HepG2 (cell line): ENCODE measurements at regions not wholly inside any gene's neighbourhood (a gene's known extent, or its start where the extent isn't known, plus 50 kb on each side); places are given as distances from the start of the nearest gene placed in this dataset.

ENCODE experiments used
- ATAC-seq: fragments of 200-7000 bp; cut with Tn5 transposase; 3 replicates; pipeline ENCODE4 v1.9.1; 2020; ENCODE audit warnings: mild to moderate bottlenecking, moderate library complexity
- BruUV-seq: library from RNA; stranded (reverse); fragments of 400-500 nt; replicated peaks from 2 replicates; lab custom pipeline; 2021; lab: Mats Ljungman, UMichigan
- CTCF ChIA-PET: fragments of 300-600 bp; formaldehyde crosslinking; extraction: SDS; loops from one replicate; lab custom pipeline; 2021; ENCODE audit warnings: low total read pairs, inconsistent platforms, low intra/inter-chr PET ratio; lab: Yijun Ruan, JAX
- POLR2A ChIA-PET: fragments of 350-600 bp; sonication (Branson Sonifier 250); formaldehyde crosslinking; loops from one replicate; lab custom pipeline; 2020; ENCODE audit warnings: antibody characterized with exemption, inconsistent platforms; lab: Yijun Ruan, JAX
- DNase-seq: peaks from one replicate; pipeline ENCODE4 v3.0.0-alpha.2; 2015; ENCODE audit warnings: low spot score
- FAIRE-seq: peaks from 3 replicates; lab custom pipeline; 2011; peaks lifted over from hg19 to GRCh38; lab: Jason Lieb, UNC
- H2AFZ ChIP-seq: one replicate; pipeline ENCODE4 v1.6.1; 2011; ENCODE audit warnings: low read length, inconsistent platforms
- H3K27ac ChIP-seq: fragments of 300-600 bp; 3 replicates; pipeline ENCODE4 v1.8.0; 2011; ENCODE audit warnings: mixed run types, mild to moderate bottlenecking, mixed read lengths, low read length, inconsistent platforms; ENCODE audit not compliant: insufficient read depth; ENCODE audit errors: extremely low read length
- H3K27me3 ChIP-seq, 2 experiments: fragments of 200-600 bp in 1 of 2; 2 replicates in 1 of 2; 3 replicates in 1 of 2; pipeline versions ENCODE4 v1.6.0 to v1.8.0; 2011; ENCODE audit warnings: low read length in 2 of 2, mild to moderate bottlenecking in 2 of 2, moderate library complexity in 2 of 2, inconsistent platforms in 1 of 2; ENCODE audit not compliant: insufficient read depth in 2 of 2, control insufficient read depth in 1 of 2
- H3K36me3 ChIP-seq, 2 experiments: fragments of 200-600 bp in 1 of 2; replicated peaks in 1 of 2; 2 replicates in 1 of 2; 3 replicates in 1 of 2; pipeline versions ENCODE4 v1.5.1 to v1.8.0; 2011; ENCODE audit warnings: low read length in 2 of 2, inconsistent platforms in 1 of 2; ENCODE audit not compliant: insufficient read depth in 2 of 2, control insufficient read depth in 1 of 2
- H3K4me1 ChIP-seq: 2 replicates; pipeline ENCODE4 v1.5.1; 2012; ENCODE audit warnings: low read length, inconsistent platforms; ENCODE audit not compliant: insufficient read depth
- H3K4me2 ChIP-seq: 2 replicates; pipeline ENCODE4 v1.6.0; 2011; ENCODE audit warnings: low read depth, low read length, inconsistent platforms
- H3K4me3 ChIP-seq, 3 experiments: fragments of 200-600 bp in 1 of 3; sonication (generic), shearing (Covaris generic) in 1 of 3; replicated peaks in 1 of 3; 2 replicates each; pipeline ENCODE4 v1.5.1; 2011 to 2016; ENCODE audit warnings: low read length in 3 of 3, inconsistent platforms in 2 of 3, low read depth in 2 of 3, mild to moderate bottlenecking in 2 of 3, control low read depth in 1 of 3, mixed read lengths in 1 of 3; ENCODE audit not compliant: insufficient read depth in 1 of 3
- H3K79me2 ChIP-seq: one replicate; pipeline ENCODE4 v1.6.1; 2011; ENCODE audit warnings: low read length, inconsistent platforms; ENCODE audit not compliant: insufficient read depth
- H3K9ac ChIP-seq: 2 replicates; pipeline ENCODE4 v1.6.0; 2011; ENCODE audit warnings: mild to moderate bottlenecking, low read depth, low read length, inconsistent platforms; ENCODE audit not compliant: insufficient read depth
- H3K9me3 ChIP-seq: 2 replicates; pipeline ENCODE4 v1.5.1; 2012; ENCODE audit warnings: mild to moderate bottlenecking, low read length
- H4K20me1 ChIP-seq: 2 replicates; pipeline ENCODE4 v1.6.0; 2011; ENCODE audit warnings: inconsistent platforms, mild to moderate bottlenecking, low read length, moderate library complexity; ENCODE audit not compliant: insufficient read depth
- RERE ChIP-seq: IDR thresholded peaks from 2 replicates; pipeline ENCODE4 v1.6.1; 2016; ENCODE audit warnings: low read depth, missing genetic modification reagents, missing compliant biosample characterization
- RFXAP ChIP-seq: sonication (generic); formaldehyde crosslinking; IDR thresholded peaks from 2 replicates; pipeline ENCODE4 v1.4.0; 2020; ENCODE audit warnings: missing genetic modification reagents, borderline replicate concordance
- SAP130 ChIP-seq: IDR thresholded peaks from 2 replicates; pipeline ENCODE4 v1.6.1; 2016; ENCODE audit warnings: low read depth
- ZMYM3 ChIP-seq: sonication (generic); formaldehyde crosslinking; IDR thresholded peaks from 2 replicates; pipeline ENCODE4 v1.5.1; 2020; ENCODE audit warnings: mild to moderate bottlenecking, missing genetic modification reagents
- WGBS: methylation state at CpG from one replicate; pipeline ENCODE4 v1.1.6; 2017; ENCODE audit warnings: low lambda C conversion rate; 5-methylcytosine and 5-hydroxymethylcytosine counted together
- in situ Hi-C: cut with HindIII; loops from 2 replicates; pipeline ENCODE4 v1.10.0; 2017; ENCODE audit warnings: low pct_unique_long_range_greater_than_20kb; ENCODE audit not compliant: extremely low pct_ligation_motif_present
- intact Hi-C: fragments of 100-400 bp; cut with micrococcal nuclease; formaldehyde crosslinking; loops from one replicate; pipeline ENCODE4 v1.10.0; 2022; ENCODE audit not compliant: unreplicated experiment
- TF ChIP-seq, protein P1 (sequence below): sonication (generic); formaldehyde crosslinking; IDR thresholded peaks from 2 replicates; pipeline ENCODE4 v1.5.1; 2020; ENCODE audit warnings: missing genetic modification reagents, mild to moderate bottlenecking, borderline replicate concordance
- TF ChIP-seq, protein P2 (sequence below): sonication (generic); formaldehyde crosslinking; IDR thresholded peaks from 2 replicates; pipeline ENCODE4 v1.4.0; 2020; ENCODE audit warnings: missing genetic modification reagents
- TF ChIP-seq, protein P3 (sequence below): fragments of 450-650 bp; IDR thresholded peaks from 2 replicates; pipeline ENCODE4 v1.6.1; 2017

DNA sequence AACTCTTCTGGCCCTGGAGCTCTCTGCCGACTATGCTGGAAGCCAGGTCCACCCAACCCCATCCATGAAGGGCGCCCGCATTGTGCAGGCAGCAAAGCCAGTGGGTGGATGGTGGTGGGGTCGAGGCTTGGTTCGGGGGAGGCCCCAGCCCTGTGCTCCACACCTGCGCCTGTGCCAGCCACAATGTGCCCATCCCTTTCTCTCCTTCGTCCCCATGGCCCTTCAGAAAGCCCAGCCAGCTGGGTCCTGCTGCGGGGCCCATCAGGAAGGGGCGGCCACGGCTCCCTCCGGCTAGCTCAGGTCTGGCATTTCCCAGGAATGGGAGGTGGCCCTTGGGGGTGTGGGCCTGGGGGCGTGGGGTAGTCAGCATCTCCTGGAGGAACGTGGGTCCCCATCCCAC lies 91.6 kb downstream of the HMX1 start:
- H2AFZ ChIP-seq = no peak overlapping the region
- CTCF ChIA-PET = no interaction called here
- peaks cover 3% of the 10 kb centered on the region; the same call in 1 of the 2 replicates for H4K20me1 ChIP-seq
- FAIRE-seq = no peak
- no TSS peak for BruUV-seq
- H3K79me2 ChIP-seq = no peaks in the 10 kb centered on the region
- H3K36me3 ChIP-seq = no peaks in the 10 kb centered on the region
- intact Hi-C loops = no loop called here
- TF ChIP-seq, protein P1, sequence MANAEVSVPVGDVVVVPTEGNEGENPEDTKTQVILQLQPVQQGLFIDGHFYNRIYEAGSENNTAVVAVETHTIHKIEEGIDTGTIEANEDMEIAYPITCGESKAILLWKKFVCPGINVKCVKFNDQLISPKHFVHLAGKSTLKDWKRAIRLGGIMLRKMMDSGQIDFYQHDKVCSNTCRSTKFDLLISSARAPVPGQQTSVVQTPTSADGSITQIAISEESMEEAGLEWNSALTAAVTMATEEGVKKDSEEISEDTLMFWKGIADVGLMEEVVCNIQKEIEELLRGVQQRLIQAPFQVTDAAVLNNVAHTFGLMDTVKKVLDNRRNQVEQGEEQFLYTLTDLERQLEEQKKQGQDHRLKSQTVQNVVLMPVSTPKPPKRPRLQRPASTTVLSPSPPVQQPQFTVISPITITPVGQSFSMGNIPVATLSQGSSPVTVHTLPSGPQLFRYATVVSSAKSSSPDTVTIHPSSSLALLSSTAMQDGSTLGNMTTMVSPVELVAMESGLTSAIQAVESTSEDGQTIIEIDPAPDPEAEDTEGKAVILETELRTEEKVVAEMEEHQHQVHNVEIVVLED (CRISPR knock-in tag) = no peak
- TF ChIP-seq, protein P2, sequence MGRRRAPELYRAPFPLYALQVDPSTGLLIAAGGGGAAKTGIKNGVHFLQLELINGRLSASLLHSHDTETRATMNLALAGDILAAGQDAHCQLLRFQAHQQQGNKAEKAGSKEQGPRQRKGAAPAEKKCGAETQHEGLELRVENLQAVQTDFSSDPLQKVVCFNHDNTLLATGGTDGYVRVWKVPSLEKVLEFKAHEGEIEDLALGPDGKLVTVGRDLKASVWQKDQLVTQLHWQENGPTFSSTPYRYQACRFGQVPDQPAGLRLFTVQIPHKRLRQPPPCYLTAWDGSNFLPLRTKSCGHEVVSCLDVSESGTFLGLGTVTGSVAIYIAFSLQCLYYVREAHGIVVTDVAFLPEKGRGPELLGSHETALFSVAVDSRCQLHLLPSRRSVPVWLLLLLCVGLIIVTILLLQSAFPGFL (CRISPR knock-in tag) = no peak
- TF ChIP-seq, protein P3, sequence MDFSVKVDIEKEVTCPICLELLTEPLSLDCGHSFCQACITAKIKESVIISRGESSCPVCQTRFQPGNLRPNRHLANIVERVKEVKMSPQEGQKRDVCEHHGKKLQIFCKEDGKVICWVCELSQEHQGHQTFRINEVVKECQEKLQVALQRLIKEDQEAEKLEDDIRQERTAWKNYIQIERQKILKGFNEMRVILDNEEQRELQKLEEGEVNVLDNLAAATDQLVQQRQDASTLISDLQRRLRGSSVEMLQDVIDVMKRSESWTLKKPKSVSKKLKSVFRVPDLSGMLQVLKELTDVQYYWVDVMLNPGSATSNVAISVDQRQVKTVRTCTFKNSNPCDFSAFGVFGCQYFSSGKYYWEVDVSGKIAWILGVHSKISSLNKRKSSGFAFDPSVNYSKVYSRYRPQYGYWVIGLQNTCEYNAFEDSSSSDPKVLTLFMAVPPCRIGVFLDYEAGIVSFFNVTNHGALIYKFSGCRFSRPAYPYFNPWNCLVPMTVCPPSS = no peak
- TF ChIP-seq SAP130 (CRISPR knock-in tag) (no peak), ZMYM3 (CRISPR knock-in tag) (no peak), RFXAP (no peak), RERE (CRISPR knock-in tag) (no peak)
- TF ChIP-seq, all 625 proteins: peak for 0
- Histone ChIP-seq H3K27me3 (peaks cover 3 to 38% of the 10 kb centered on the region in 2 experiments; a peak in 4 of 5 replicates), H3K27ac (no peak overlapping the region), H3K4me3 (no peak overlapping the region), H3K9ac (no peak overlapping the region), H3K4me2 (no peak overlapping the region), H3K9me3 (no peaks in the 10 kb centered on the region), H3K4me1 (no peaks in the 10 kb centered on the region)
- DNase-seq (no peak), ATAC-seq (no peak)
- in situ Hi-C loops = no loop called here
- WGBS = 13% methylated on average over 3 of the region's 13 CpGs
- POLR2A ChIA-PET = no interaction called here
